Right lobe of liver (tissue), 6 donors: ENCODE measurements at regions not wholly inside any gene's neighbourhood (a gene's known extent, or its start where the extent isn't known, plus 50 kb on each side); places are given as distances from the start of the nearest gene placed in this dataset.

Experiments
- ATAC-seq, 4 donors: fragments of 200-7000 bp; cut with Tn5 transposase; one replicate each; pipeline ENCODE4 v1.9.1; 2020; ENCODE audit warnings: mild to moderate bottlenecking in 4 of 4, moderate library complexity in 4 of 4
- DNase-seq, 3 donors: peaks; one replicate each; pipeline ENCODE4 v3.0.0-alpha.2; 2020
- H3K27ac ChIP-seq, 3 donors: fragments of 200-600 bp; one replicate each; pipeline ENCODE4 v1.8.0; 2022
- H3K27me3 ChIP-seq, 2 donors: fragments of 200-600 bp; one replicate each; pipeline ENCODE4 v1.8.0; 2022
- H3K36me3 ChIP-seq, 4 donors: fragments of 200-600 bp; sonication (generic) in 1 of 4; one replicate each; pipeline versions ENCODE4 v1.5.1 to v1.8.0; 2017 to 2022; ENCODE audit warnings: control low read depth in 1 of 4
- H3K4me1 ChIP-seq, 4 donors: fragments of 200-600 bp; sonication (generic) in 1 of 4; one replicate each; pipeline versions ENCODE4 v1.5.1 to v1.8.0; 2017 to 2022; ENCODE audit warnings: control low read depth in 1 of 4
- H3K4me3 ChIP-seq, 3 donors: fragments of 200-600 bp; one replicate each; pipeline ENCODE4 v1.8.0; 2022
- H3K9me3 ChIP-seq, 4 donors: fragments of 200-600 bp; sonication (generic) in 1 of 4; one replicate each; pipeline versions ENCODE4 v1.5.1 to v1.8.0; 2017 to 2022; ENCODE audit warnings: control low read depth in 1 of 4
- POLR2A ChIP-seq: fragments of 450-650 bp; IDR thresholded peaks from one replicate; pipeline ENCODE4 v1.6.1; 2017; ENCODE audit warnings: antibody characterized with exemption, mild to moderate bottlenecking
- whole genome bisulfite sequencing: methylation state at CpG from one replicate; pipeline ENCODE4 v1.1.6; 2018; ENCODE audit warnings: low coverage, low lambda C conversion rate; ENCODE audit not compliant: insufficient coverage; ENCODE audit errors: missing lambda C conversion rate; 5-methylcytosine and 5-hydroxymethylcytosine counted together
- intact Hi-C, 2 donors: fragments of 100-400 bp; cut with DNase I; formaldehyde crosslinking; loops; one replicate each; pipeline versions ENCODE4 v1.11.2 to v1.14.1; 2022
- TF ChIP-seq, protein P1 (sequence below), 4 donors: fragments of 200-600 bp in 3 of 4; fragments of 450-650 bp in 1 of 4; IDR thresholded peaks; one replicate each; pipeline versions ENCODE4 v1.5.1 to v1.8.0; 2016 to 2022; ENCODE audit warnings: antibody characterized with exemption in 4 of 4, mild to moderate bottlenecking in 2 of 4
- donor health status: DM: no; HTN: yes; CAD: no.
- donor health status: DM: no; HTN: no; CAD: no.
- donor health status: DM: no; HTN: no; CAD: no.
- donor health status: DM: no; HTN: yes; CAD: no.
- donor health status: DM: no; HTN: yes; CAD: no.

DNA sequence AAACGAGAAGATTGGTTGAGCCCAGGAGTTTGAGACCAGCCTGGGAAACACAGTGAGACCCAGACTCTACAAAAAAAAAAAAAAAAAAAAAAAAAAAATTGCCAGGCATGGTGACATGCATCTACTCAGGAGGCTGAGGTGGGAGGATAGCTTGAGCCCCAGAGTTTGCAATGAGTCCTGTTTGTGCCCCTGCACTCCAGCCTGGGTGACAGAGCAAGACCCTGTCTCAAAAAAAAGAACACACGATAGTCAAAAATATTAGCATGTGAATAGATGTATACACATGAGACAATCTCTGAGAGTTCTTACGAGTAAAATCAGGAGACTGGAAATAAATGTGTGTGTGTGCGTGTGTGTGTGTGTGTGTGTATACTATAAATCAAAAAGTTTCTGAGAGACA, 966.3 kb downstream of the FSTL5 start:
- 66% methylated on average over 4 of the region's 4 CpGs for WGBS
- DNase-seq = no peak
- Histone ChIP-seq H3K36me3 (no peaks in the 10 kb centered on the region), H3K4me1 (no peaks in the 10 kb centered on the region), H3K4me3 (no peak overlapping the region), H3K27ac (no peak overlapping the region), H3K9me3 (no peaks in the 10 kb centered on the region), H3K27me3 (no peaks in the 10 kb centered on the region)
- ATAC-seq = no peak
- intact Hi-C loops = no loop called here
- no peak for TF ChIP-seq POLR2A
- TF ChIP-seq, protein P1, sequence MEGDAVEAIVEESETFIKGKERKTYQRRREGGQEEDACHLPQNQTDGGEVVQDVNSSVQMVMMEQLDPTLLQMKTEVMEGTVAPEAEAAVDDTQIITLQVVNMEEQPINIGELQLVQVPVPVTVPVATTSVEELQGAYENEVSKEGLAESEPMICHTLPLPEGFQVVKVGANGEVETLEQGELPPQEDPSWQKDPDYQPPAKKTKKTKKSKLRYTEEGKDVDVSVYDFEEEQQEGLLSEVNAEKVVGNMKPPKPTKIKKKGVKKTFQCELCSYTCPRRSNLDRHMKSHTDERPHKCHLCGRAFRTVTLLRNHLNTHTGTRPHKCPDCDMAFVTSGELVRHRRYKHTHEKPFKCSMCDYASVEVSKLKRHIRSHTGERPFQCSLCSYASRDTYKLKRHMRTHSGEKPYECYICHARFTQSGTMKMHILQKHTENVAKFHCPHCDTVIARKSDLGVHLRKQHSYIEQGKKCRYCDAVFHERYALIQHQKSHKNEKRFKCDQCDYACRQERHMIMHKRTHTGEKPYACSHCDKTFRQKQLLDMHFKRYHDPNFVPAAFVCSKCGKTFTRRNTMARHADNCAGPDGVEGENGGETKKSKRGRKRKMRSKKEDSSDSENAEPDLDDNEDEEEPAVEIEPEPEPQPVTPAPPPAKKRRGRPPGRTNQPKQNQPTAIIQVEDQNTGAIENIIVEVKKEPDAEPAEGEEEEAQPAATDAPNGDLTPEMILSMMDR (IDR thresholded peaks at IDR 0.05) = no peak

DNA sequence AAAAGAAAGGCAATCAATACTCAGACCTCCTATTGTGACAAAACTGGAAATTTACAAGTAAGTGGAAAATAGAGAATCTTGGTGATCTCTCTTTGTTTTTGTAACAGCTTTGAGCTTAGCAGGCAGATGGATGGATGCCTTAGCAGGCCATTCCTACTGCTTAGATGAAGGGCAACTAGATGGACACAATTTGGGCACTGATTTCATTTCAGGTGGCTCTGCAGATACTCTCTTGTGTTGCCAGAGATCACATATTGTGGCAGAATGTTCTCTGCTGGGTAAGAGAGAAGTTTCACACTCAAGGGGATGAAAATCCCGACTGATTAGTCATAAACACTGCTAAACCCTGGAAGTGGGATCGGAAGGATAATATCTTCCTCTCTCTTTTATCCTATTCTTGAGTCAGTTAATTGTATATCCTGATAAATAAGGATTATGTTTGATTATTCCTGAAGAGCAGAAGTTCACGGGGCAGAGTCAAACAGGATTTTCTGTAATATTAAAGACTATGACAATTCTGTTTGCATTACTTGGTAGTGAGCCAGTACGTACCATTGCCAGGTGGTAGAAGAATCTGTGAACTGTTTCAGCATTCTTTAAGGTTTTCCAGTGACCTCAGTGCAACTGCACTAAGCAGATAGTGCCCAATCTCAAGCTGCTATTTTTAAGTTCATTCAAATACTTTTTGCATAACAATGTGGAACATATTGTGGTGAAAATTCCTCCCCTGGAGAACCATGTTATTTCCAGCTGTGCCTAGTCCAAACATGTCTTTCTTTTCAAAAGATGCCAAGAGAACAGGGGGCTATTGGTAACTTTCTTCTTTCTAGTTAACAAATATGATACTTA, 974.3 kb downstream of the FSTL5 start:
- TF ChIP-seq, protein P1 (IDR thresholded peaks at IDR 0.05) = no peak
- no peak for TF ChIP-seq POLR2A
- H3K27ac ChIP-seq = no peak overlapping the region
- WGBS = 85% methylated on average over 4 of the region's 4 CpGs
- H3K4me3 ChIP-seq = no peak overlapping the region
- H3K4me1 ChIP-seq = peaks cover 0 to 16% (median 0%) of the 10 kb centered on the region in 4 donors
- no peaks in the 10 kb centered on the region for H3K36me3 ChIP-seq
- ATAC-seq (peak in 2 of 4 donors; percentile 14 to 17), DNase-seq (no peak)
- intact Hi-C loops = no loop called here
- no peaks in the 10 kb centered on the region for H3K27me3 ChIP-seq
- no peaks in the 10 kb centered on the region for H3K9me3 ChIP-seq

DNA sequence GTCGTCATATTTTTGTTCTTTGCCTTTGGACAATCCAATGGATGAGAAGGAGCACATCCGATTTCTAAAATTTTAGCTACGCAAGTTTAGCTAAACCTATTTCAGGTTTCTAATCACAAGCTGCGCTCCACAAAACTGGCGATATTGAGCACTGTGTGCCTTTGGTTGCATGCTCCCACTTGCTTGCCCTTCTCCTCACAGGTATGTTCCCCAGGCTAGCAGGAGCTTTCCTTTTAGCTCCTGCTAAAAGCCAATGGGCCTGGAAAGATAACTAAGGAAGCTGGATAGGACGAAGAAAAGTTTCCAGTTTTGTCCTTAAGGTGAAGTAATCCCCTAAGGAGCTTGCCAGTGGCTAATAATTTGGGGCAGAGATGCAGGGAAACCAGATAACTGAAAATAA, 975.2 kb downstream of the FSTL5 start:
- no peak for ATAC-seq
- 87% methylated on average over 6 of the region's 6 CpGs for WGBS
- Histone ChIP-seq H3K9me3 (no peaks in the 10 kb centered on the region), H3K4me1 (peaks cover 0 to 25% (median 3%) of the 10 kb centered on the region in 4 donors), H3K27ac (no peak overlapping the region), H3K27me3 (no peaks in the 10 kb centered on the region), H3K36me3 (no peaks in the 10 kb centered on the region), H3K4me3 (no peak overlapping the region)
- DNase-seq = no peak
- intact Hi-C loops = no loop called here
- TF ChIP-seq, protein P1 (IDR thresholded peaks at IDR 0.05) = no peak
- no peak for TF ChIP-seq POLR2A

DNA sequence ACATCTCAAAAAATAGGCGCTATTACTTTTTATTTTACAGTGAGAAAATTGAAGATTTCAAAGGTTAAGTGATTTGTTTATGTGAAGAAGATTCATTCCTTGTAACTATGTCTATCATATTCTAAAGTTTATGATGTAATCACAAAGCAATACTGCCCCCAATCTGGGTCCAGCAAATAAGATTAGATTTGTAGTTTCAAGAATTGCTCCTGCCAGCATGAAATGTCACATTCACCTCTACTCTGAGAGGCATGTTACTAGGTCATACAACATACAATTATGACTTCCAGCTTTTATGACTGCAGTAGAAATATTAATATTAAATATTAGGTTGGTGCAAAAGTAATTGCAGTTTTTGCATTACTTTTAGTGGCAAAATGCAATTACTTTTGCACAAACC, 976.2 kb downstream of the FSTL5 start:
- Histone ChIP-seq H3K4me3 (no peak overlapping the region), H3K27me3 (no peaks in the 10 kb centered on the region), H3K27ac (no peak overlapping the region), H3K4me1 (peaks cover 0 to 28% (median 3%) of the 10 kb centered on the region in 4 donors), H3K36me3 (no peaks in the 10 kb centered on the region), H3K9me3 (no peaks in the 10 kb centered on the region)
- WGBS = 88% methylated on average over 1 of the region's 1 CpG
- no peak for ATAC-seq
- TF ChIP-seq, protein P1 (IDR thresholded peaks at IDR 0.05) = no peak
- no peak for TF ChIP-seq POLR2A
- DNase-seq = no peak
- intact Hi-C loops = no loop called here
